RPMI8226 (cell line): ENCODE measurements at regions not wholly inside any gene's neighbourhood (a gene's known extent, or its start where the extent isn't known, plus 50 kb on each side); places are given as distances from the start of the nearest gene placed in this dataset.
A peak's percentile ranks its signal among the peaks of the same experiment; 100 is the strongest.
"Not testable (repeated sequence)": the region's sequence is repeated elsewhere in the genome, so short reads cannot be mapped to it uniquely, and the experiment has no call there.

ENCODE experiments used
- DNase-seq: peaks from one replicate; pipeline ENCODE4 v3.0.0-alpha.2; 2015

- no peak for DNase-seq
Measured at GRCh38 chr6:10174761-10175160, 240.1 kb downstream of the TFAP2A start.

GRCh38 chr6:10174056-10174455, 240.8 kb downstream of the TFAP2A start:
- DNase-seq, result no peak

- not testable (repeated sequence) for DNase-seq
Measured at GRCh38 chr6:10171706-10172105, 243.2 kb downstream of the TFAP2A start.

- DNase-seq, result no peak
Measured at GRCh38 chr6:10170816-10171215, 244.1 kb downstream of the TFAP2A start.

- peak; percentile 31 for DNase-seq
Measured at GRCh38 chr6:10166031-10166430, 248.8 kb downstream of the TFAP2A start.

GRCh38 chr6:10163203-10163962, 251.5 kb downstream of the TFAP2A start:
- no peak for DNase-seq

GRCh38 chr6:10156875-10157274, 258.0 kb downstream of the TFAP2A start:
- no peak for DNase-seq

GRCh38 chr6:10154251-10154650, 260.6 kb downstream of the TFAP2A start:
- DNase-seq, result no peak

GRCh38 chr6:10151144-10151915, 263.5 kb downstream of the TFAP2A start:
- no peak for DNase-seq

- no peak for DNase-seq
Measured at GRCh38 chr6:10149603-10150002, 265.3 kb downstream of the TFAP2A start.

GRCh38 chr6:10146715-10147451, 268.0 kb downstream of the TFAP2A start:
- peak; percentile 62 for DNase-seq

GRCh38 chr6:10144772-10145171, 270.1 kb downstream of the TFAP2A start:
- no peak for DNase-seq

GRCh38 chr6:10141746-10142443, 273.0 kb downstream of the TFAP2A start:
- no peak for DNase-seq

- DNase-seq, result no peak
Measured at GRCh38 chr6:10140824-10141223, 274.1 kb downstream of the TFAP2A start.

GRCh38 chr6:10140136-10140535, 274.7 kb downstream of the TFAP2A start:
- DNase-seq, result no peak

GRCh38 chr6:10138917-10139316, 276.0 kb downstream of the TFAP2A start:
- no peak for DNase-seq

- DNase-seq, result no peak
Measured at GRCh38 chr6:10136636-10137035, 278.2 kb downstream of the TFAP2A start.

- not testable (repeated sequence) for DNase-seq
Measured at GRCh38 chr6:10134185-10134584, 280.7 kb downstream of the TFAP2A start.

- DNase-seq, result no peak
Measured at GRCh38 chr6:10128721-10129120, 286.2 kb downstream of the TFAP2A start.

- DNase-seq, result no peak
Measured at GRCh38 chr6:10122164-10122563, 292.7 kb downstream of the TFAP2A start.

- no peak for DNase-seq
Measured at GRCh38 chr6:10112871-10113549, 301.9 kb downstream of the TFAP2A start.

GRCh38 chr6:10111975-10112374, 302.9 kb downstream of the TFAP2A start:
- DNase-seq, result no peak
